PFSK-1 (cell line): ENCODE measurements at regions not wholly inside any gene's neighbourhood (a gene's known extent, or its start where the extent isn't known, plus 50 kb on each side); places are given as distances from the start of the nearest gene placed in this dataset.

Experiments used
- POLR2AphosphoS5 ChIP-seq: IDR thresholded peaks from 2 replicates; pipeline ENCODE4 v1.6.1; 2012; ENCODE audit warnings: low read depth, mild to moderate bottlenecking, control low read depth, low read length, moderate library complexity
- REST ChIP-seq, 2 experiments: IDR thresholded peaks; 2 replicates each; pipeline versions ENCODE4 v1.6.1 to v1.8.0; 2011 to 2012; ENCODE audit warnings: low read depth in 2 of 2, low read length in 2 of 2, control low read depth in 1 of 2, inconsistent platforms in 1 of 2, mild to moderate bottlenecking in 1 of 2, moderate library complexity in 1 of 2; ENCODE audit not compliant: insufficient read depth in 1 of 2
- TAF1 ChIP-seq: IDR thresholded peaks from 2 replicates; pipeline ENCODE4 v1.6.1; 2012; ENCODE audit warnings: low read length, control low read depth, borderline replicate concordance; ENCODE audit not compliant: insufficient read depth

- TF ChIP-seq TAF1 (no peak), POLR2AphosphoS5 (no peak), REST (IDR thresholded peaks at IDR 0.05; ENCODE audit: insufficient read depth in 1 of 2, low read depth in 2 of 2, low read length in 2 of 2) (no peak)
These were observed 374.6 kb upstream of the ASIC2 start for GRCh38 chr17:33667671-33668070.
